ENCODE measurements at regions not wholly inside any gene's neighbourhood (a gene's known extent, or its start where the extent isn't known, plus 50 kb on each side); places are given as distances from the start of the nearest gene placed in this dataset.

- no peak overlapping the region for H3K27ac ChIP-seq (ENCODE audit: extremely low read length, insufficient read depth, low read length)
- H3K4me3 ChIP-seq (replicated peaks in 1 of 3; ENCODE audit: insufficient read depth in 1 of 3, low read depth in 2 of 3, low read length in 3 of 3): no peak overlapping the region
- H3K4me2 ChIP-seq (ENCODE audit: low read depth, low read length): no peak overlapping the region
- no peaks in the 10 kb centered on the region for H3K36me3 ChIP-seq (replicated peaks in 1 of 2; ENCODE audit: control insufficient read depth in 1 of 2, insufficient read depth in 2 of 2, low read length in 2 of 2)
- H3K9me3 ChIP-seq (ENCODE audit: low read length): no peaks in the 10 kb centered on the region
- intact Hi-C loops (cut with micrococcal nuclease; ENCODE audit: unreplicated experiment): no loop called here
- H3K9ac ChIP-seq (ENCODE audit: insufficient read depth, low read depth, low read length): no peak overlapping the region
- in situ Hi-C loops (cut with HindIII; ENCODE audit: extremely low pct_ligation_motif_present, low pct_unique_long_range_greater_than_20kb): no loop called here
- DNase-seq (ENCODE audit: low spot score) (no peak), FAIRE-seq (no peak), ATAC-seq (no peak)
- ChIA-PET POLR2A (no interaction called here), CTCF (ENCODE audit: low intra/inter-chr PET ratio, low total read pairs) (no interaction called here)
- H2AFZ ChIP-seq (ENCODE audit: low read length): no peak overlapping the region
- BruUV-seq (replicated peaks): no TSS peak
- H3K27me3 ChIP-seq (ENCODE audit: control insufficient read depth in 1 of 2, insufficient read depth in 2 of 2, low read length in 2 of 2): no peaks in the 10 kb centered on the region
- H3K4me1 ChIP-seq (ENCODE audit: insufficient read depth, low read length): no peaks in the 10 kb centered on the region
- no peaks in the 10 kb centered on the region for H3K79me2 ChIP-seq (ENCODE audit: insufficient read depth, low read length)
- WGBS (ENCODE audit: low lambda C conversion rate): 1% methylated on average over 3 of the region's 3 CpGs
- H4K20me1 ChIP-seq (ENCODE audit: insufficient read depth, low read length): no peaks in the 10 kb centered on the region
- TF ChIP-seq HOMEZ (CRISPR knock-in tag; IDR thresholded peaks at IDR 0.05; ENCODE audit: low read depth): no peak
- no peak for TF ChIP-seq THAP11 (CRISPR knock-in tag; IDR thresholded peaks at IDR 0.05)
- TF ChIP-seq ZNF839 (CRISPR knock-in tag; IDR thresholded peaks at IDR 0.05; ENCODE audit: borderline replicate concordance): no peak
- no peak for TF ChIP-seq POGK (CRISPR knock-in tag; conservative IDR thresholded peaks at IDR 0.05)
- TF ChIP-seq ZFP62 (CRISPR knock-in tag; IDR thresholded peaks at IDR 0.05): no peak
- no peak for TF ChIP-seq ZNF354B (CRISPR knock-in tag; IDR thresholded peaks at IDR 0.05)
- no peak for TF ChIP-seq ZNF441 (CRISPR knock-in tag; IDR thresholded peaks at IDR 0.05; ENCODE audit: borderline replicate concordance)
- no peak for TF ChIP-seq ZNF629 (CRISPR knock-in tag; conservative IDR thresholded peaks at IDR 0.05)
- no peak for TF ChIP-seq MXD4 (CRISPR knock-in tag; IDR thresholded peaks at IDR 0.05)
- no peak for TF ChIP-seq ZBTB39 (CRISPR knock-in tag; IDR thresholded peaks at IDR 0.05)
- TF ChIP-seq POLR2AphosphoS2 (IDR thresholded peaks at IDR 0.05; ENCODE audit: low read depth, low read length): no peak
- no peak for TF ChIP-seq ZNF780A (CRISPR knock-in tag; IDR thresholded peaks at IDR 0.05)
- TF ChIP-seq REST (IDR thresholded peaks at IDR 0.05; ENCODE audit: borderline replicate concordance in 1 of 2, low read depth in 1 of 2, low read length in 2 of 2): no peak
- TF ChIP-seq ZNF180 (CRISPR knock-in tag; IDR thresholded peaks at IDR 0.05; ENCODE audit: borderline replicate concordance, low read depth): no peak
- TF ChIP-seq ZNF598 (CRISPR knock-in tag; IDR thresholded peaks at IDR 0.05; ENCODE audit: borderline replicate concordance): no peak
These were observed 357.7 kb upstream of the HNRNPA3 start for GRCh38 chr2:176854878-176855277.

All from HepG2 (cell line).